GM13976 (cell line): ENCODE measurements at regions not wholly inside any gene's neighbourhood (a gene's known extent, or its start where the extent isn't known, plus 50 kb on each side); places are given as distances from the start of the nearest gene placed in this dataset.

Source experiments
- DNase-seq: peaks from one replicate; pipeline ENCODE4 v3.0.0; 2012; ENCODE audit warnings: low spot score
- in situ Hi-C: fragments of 300-500 bp; cut with MboI; formaldehyde crosslinking; loops from one replicate; pipeline ENCODE4 v1.12.0; 2022; ENCODE audit warnings: low sequenced_read_pairs, mixed read lengths, inconsistent platforms; ENCODE audit not compliant: unreplicated experiment
- TF ChIP-seq, protein P1 (sequence below): IDR thresholded peaks from 2 replicates; pipeline ENCODE4 v1.5.1; 2012; ENCODE audit warnings: borderline replicate concordance, mild to moderate bottlenecking; ENCODE audit not compliant: insufficient read depth; ENCODE audit errors: extremely low read depth, missing control alignments, control extremely low read depth

DNA sequence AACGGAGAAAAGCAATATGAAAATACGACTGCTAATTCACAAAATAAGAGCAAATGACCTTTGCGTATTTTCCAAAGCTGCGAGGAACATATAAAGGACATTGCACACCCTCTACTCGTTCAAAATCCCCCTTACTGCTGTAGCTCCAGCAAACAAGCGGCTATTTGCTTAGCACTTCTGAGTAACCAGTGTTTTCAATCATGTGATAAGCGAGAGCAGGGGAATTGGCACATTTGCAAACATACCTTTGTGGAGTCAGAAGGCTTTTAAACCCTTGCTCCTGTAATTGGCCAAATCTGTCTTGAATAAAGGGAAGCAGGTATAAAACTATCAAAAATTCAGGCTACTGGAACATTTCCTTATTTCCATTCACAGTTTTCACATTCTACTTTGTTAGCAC lies 610.2 kb downstream of the UBE2NL start:
- TF ChIP-seq, protein P1, sequence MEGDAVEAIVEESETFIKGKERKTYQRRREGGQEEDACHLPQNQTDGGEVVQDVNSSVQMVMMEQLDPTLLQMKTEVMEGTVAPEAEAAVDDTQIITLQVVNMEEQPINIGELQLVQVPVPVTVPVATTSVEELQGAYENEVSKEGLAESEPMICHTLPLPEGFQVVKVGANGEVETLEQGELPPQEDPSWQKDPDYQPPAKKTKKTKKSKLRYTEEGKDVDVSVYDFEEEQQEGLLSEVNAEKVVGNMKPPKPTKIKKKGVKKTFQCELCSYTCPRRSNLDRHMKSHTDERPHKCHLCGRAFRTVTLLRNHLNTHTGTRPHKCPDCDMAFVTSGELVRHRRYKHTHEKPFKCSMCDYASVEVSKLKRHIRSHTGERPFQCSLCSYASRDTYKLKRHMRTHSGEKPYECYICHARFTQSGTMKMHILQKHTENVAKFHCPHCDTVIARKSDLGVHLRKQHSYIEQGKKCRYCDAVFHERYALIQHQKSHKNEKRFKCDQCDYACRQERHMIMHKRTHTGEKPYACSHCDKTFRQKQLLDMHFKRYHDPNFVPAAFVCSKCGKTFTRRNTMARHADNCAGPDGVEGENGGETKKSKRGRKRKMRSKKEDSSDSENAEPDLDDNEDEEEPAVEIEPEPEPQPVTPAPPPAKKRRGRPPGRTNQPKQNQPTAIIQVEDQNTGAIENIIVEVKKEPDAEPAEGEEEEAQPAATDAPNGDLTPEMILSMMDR: no peak
- no peak for DNase-seq
- in situ Hi-C loops: no loop called here

DNA sequence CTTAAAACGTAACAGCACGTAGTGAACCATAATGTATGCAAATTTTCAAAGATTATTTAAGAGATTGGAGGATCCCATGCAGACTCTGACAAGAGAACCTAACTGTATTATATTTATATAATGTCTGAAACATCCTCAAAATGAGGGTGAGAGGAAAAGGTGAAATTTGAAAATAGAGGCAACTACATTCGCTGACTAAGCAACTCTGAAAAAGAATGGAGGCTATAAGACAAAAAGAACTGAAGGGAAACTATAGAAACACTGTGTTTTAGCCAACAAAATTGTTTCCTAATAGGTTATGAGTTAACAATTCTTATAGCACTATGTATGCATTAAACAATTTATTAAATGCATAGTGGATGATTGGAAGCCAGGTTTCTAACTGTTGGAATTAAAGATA lies 648.0 kb downstream of the UBE2NL start:
- in situ Hi-C loops: no loop called here
- TF ChIP-seq, protein P1: no peak

GRCh38 chrX:144566592-144566991 lies 680.7 kb upstream of the SPANXN1 start:
- in situ Hi-C loops: no loop called here
- TF ChIP-seq, protein P1: no peak

More for the DNA sequence above, 648.0 kb downstream of the UBE2NL start:
- no peak for DNase-seq

GRCh38 chrX:144586756-144587155 lies 660.5 kb upstream of the SPANXN1 start:
- TF ChIP-seq, protein P1: no peak
- DNase-seq: no peak
- in situ Hi-C loops: no loop called here

More at GRCh38 chrX:144566592-144566991, 680.7 kb upstream of the SPANXN1 start:
- DNase-seq: no peak

- in situ Hi-C loops: no loop called here
- TF ChIP-seq, protein P1: no peak
- DNase-seq: no peak
These were observed 655.3 kb upstream of the SPANXN1 start for GRCh38 chrX:144592036-144592435.

- TF ChIP-seq, protein P1: no peak
- DNase-seq: no peak
- in situ Hi-C loops: no loop called here
These were observed 646.3 kb upstream of the SPANXN1 start for GRCh38 chrX:144601010-144601409.

GRCh38 chrX:144612076-144612475 lies 635.2 kb upstream of the SPANXN1 start:
- no peak for DNase-seq
- in situ Hi-C loops: no loop called here
- TF ChIP-seq, protein P1: no peak
